ENCODE measurements at regions not wholly inside any gene's neighbourhood (a gene's known extent, or its start where the extent isn't known, plus 50 kb on each side); places are given as distances from the start of the nearest gene placed in this dataset.

DNA sequence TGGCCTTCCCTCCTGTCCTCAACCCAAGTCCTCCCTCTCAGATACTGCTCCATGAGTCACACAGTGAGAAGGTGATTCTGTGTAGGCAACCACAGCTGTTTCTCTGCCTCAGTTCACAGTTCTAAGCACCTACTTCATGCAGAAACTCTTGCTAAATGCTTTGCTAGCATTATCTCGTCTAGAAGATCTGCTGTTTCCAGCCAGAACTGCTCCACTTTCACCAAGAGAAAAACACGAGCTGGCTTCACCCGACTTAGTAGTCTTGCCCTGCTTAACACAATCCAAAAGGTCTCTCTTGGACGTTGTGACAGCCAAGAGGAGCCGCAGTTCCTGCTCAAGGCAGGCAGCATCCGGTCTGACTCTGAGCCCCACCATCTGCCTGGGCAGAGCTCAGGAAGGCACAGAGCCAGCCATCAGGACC is 272.1 kb downstream of the UACA start:
- DNase-seq (ENCODE audit: low spot score): no peak

DNA sequence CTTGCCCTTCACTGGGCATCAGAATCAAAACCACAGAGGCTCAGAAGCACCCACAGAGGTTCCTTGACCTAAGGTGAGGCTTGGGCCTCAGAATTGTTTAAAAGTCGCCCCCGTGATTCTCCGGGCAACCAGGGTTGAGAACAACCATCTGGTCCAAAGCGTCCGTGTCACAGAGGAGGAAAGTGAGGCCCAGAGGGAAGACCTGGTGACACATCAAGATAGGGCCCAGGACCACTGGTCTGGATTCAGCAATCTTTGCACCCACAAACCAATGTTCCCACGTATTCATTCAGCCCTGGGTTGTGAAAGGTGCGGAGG is 272.6 kb downstream of the UACA start:
- DNase-seq (ENCODE audit: low spot score): no peak

DNA sequence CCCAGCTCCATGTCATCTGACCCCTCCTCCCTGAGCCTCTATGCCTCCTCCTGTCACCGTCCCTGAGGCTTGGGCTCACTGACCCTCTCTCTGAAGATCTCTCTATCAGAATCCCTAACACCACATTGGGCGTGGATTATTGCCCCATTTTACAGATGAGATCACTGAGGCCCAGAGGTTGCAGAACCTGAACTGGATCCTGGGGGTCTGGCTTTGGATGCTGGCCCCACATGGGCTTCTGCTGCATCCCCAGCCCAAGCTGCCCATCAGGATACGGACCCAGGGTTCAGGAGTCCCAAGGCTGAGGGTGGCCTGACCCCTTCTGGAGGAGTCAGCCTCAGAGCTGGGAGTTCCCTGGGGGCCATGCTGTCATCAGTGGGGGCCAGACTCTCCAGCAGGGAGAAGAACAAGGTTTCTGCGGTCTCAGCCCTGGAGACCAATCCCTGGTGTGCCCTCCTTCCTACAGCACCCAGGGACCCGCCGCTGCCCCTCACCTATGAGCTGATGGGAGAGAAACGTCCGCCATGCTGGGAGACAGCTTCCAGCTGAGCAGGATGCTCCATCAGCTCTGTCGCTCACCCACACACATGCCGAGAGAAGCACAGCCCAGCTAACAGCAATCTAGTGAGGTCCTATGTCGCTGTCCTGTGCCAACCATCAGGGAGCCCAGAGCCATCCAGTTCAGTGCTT is 273.1 kb downstream of the UACA start:
- DNase-seq (ENCODE audit: low spot score): no peak

DNA sequence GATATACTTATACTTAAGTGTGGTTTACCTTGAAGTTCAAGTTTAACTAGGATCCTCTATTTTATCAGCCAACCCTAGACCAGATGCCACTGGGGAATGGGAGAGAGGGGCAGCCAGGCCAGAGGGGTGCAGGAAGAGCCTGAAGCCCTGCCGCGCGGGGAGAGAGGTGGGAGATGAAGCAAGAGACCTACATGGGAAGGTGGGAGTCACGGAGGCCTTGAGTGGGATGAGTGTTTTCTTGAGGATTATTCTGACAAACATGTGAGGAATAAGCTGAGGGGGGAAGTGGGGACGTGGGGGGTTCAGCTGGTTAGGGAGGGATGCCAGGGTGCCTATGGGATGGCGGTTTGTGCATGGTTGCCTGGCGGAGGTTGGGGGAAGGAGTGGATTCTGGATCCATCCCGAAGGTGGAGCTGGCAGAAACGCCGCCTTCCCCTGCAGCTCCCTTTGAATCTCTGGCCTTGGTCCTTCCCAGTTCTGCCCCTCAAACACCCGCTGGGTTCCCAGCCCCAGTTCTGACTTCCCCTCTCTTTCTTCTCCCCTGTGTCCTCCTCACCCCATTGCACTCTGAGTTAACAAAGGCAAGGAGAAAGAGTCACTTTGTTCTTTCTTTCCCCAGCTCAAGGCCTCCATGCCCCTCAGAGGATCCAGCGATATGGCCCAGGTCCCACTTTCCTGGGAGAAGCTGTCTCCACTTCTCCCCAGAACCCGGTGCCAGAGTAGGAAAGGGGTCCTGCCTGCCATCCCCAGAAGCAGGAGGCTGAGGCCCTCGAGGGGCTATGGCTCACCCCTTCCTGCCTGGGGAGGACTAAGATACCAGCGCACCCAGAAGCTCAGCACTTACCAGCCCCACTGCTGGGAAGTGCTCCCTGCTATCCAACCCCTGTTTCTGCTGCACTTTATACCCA is 274.2 kb downstream of the UACA start:
- DNase-seq (ENCODE audit: low spot score): no peak

DNA sequence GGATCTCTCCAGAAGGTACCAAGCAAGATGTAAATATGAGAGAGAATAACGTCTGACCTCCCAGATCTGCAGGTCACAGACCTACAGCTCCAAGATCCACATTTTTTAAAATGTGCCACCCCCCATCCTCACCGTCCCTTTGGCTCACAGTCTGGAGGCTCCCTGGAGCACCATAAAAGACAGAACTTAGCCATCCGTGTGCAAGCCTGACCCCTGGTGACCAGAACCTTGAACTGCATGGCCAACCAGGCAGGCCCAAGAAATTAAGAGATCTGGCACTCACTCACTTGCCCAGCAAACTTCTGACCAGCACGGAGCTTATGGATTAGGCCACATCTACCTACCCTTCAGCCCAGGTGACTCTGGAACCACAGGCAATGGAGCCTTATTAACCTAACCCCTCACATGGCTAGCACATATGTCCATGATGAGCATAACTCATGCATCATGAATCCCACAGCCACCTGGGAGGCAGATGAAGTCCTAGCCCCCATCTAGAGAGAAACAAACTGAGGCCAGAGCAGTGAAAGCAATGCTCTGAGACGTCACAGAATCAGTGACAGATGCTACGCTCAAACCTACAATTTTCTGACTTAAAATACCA is 275.3 kb downstream of the UACA start:
- peak; percentile 78 for DNase-seq (ENCODE audit: low spot score)

DNA sequence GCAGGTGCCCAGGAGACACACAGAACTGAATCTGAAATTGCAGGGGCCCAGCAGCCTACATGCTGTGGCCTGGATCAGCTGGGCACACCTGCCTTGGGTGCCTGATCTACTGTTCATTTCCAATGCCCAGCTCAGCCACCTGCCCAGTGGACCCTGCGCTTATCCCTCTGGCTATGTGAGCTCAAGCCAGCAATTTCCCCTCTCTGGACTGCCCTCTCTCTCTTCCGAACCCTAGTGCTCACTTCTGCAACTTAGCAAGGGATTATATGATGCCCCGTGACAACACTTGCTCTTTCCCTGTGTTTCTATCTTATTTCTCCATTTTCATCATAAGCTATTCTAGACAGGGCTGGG is 276.0 kb downstream of the UACA start:
- DNase-seq (ENCODE audit: low spot score): no peak

DNA sequence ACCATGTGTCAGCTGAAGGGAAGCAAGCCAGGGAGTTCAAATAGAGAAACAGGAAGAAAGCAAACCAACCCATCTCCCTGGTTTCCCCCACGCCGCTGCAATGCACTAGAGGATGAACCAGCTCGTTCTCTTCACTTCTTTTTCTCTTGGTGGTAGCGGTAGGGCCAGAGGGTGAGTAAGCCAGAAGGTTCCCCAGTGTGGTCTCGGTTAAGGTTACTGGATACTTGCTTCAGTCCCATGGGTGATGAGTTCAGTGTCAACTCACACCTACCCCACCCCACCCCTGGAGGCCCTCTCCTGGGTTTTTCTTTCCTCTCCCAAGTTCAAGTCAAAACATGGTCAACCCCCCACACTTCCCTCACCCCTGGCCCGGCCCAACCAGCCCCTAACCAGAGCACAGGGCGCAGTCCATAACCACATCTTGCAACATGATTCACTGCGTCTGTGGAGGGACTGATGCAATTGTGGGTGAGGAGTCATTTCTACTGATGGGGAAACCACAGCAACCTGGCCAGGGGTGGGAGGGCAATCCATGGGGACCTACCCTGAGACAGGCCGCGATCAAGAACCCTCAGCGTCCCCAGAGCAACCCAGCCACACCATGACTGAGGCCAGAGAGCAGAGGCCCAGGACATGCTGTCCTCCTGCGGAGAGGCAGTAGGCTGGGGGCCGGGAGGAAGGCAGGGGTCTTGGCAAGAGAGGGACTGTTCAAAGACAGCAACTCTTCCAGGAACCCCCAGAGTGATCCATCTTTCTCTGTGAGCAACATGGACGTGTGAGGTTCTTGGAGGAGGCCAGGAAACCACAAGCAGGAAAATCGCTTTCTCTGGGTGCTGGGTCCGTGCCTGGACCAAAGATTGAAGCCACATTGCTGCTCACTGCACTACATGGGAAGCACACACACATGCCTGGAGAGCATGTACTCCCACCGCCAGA is 276.6 kb downstream of the UACA start:
- DNase-seq (ENCODE audit: low spot score): peak; percentile 90

DNA sequence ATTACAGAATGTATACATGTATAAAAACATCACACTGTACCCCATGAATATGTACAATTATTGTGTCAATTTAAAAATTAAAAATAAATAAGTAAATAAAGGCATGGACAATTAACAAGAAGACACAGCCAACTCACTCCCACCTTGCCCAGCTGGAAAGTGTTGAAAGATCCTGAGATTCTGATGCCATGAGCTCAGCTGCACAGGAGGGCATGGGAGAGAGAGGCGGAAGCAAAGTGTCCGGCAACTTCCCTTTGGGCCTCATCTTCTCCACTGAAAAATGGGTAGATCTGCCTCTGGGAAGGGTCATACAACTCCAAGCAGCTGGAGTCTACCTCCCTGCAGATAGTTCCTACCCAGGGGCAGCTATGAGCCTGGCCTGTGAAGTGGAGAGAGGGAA is 277.3 kb downstream of the UACA start:
- DNase-seq (ENCODE audit: low spot score): no peak

DNA sequence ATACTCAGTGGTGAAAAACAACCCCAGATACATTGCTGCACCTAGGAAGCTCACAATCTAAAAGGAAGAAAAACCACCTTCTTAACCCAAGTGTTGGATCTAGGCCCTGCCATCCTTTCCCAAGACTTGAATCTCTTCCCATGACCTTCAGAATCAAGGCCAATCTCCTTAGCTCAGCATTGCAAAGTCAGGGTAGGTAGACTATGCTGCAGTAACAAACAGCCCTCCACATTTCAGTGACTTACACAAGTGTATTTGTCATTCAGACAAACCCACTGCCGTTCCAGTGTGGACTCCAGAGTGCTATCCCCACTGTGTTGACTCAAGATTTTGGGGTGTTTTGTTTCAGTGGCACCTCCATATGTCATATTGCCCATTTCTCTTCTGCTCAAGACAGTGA is 278.4 kb downstream of the UACA start:
- DNase-seq (ENCODE audit: low spot score): no peak

DNA sequence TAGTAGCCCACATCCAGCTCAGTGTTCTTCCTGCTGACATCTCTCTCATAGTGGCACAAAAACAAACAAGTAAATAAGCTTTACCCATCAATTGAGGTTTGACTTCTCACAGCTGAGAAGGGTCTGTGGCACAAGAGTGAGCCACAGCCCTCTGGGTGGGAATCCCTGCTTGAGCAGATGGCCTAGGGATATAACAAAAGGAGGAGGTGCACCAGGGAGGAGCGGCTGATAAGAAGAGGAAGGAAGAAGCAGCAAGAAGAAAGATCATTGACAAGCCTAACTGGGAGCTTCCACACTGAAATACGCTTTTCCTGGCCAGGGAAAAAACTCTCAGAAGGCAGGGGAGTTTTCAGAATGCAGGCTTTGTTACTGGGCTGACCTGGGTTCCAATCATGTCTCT is 279.8 kb downstream of the UACA start:
- no peak for DNase-seq (ENCODE audit: low spot score)

DNA sequence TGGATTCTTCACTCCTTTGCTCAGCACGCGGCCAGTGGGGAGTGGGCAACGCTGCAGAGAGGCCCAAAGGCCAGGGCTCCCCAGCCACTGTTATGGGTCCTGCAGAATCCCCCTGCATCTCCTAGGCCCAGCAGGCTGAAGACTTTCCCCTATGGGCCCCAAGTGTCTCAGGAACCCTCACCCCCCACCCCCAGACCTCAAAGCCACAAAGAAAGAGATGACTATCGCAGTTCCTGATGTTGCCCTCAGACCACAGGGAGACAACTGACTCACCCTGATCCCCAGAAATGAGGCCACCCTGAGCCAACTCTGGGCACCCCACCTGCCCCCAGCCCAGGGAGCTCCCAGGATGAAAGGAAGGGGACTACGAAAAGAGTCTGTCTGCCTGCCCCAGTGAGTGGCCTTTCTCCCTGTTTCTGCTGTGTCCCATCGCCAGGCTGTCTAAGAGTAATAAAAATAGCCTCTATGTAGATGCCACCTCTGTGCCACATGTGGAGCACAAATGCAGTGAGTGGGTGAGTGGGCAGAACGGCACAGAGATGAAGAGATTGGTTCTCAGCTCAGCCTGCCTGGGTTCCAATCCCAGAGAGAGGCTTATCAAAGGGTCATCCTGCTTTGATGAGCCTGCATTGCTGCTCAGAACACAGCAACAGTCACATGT is 283.0 kb downstream of the UACA start:
- DNase-seq (ENCODE audit: low spot score): no peak

DNA sequence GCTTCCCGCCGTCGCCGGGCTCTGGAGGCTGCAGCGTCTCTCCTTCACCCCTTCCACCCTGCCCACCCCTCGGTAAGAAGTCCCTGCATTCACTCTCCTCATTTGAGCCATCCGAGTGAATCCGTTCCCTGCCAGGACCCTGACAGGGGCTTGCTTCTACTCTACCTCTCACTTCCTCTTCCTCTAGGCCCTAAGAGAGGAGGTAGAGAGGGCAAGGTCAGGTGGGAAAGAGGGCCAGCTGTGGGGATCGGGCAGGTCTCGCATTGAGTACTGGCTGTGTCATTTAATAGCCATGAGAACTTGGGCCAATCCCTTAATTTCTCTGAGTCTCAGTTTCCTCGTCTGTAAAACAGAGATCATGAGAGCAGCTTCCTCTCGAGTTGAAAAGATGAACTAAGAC is 283.6 kb downstream of the UACA start:
- DNase-seq (ENCODE audit: low spot score): no peak

DNA sequence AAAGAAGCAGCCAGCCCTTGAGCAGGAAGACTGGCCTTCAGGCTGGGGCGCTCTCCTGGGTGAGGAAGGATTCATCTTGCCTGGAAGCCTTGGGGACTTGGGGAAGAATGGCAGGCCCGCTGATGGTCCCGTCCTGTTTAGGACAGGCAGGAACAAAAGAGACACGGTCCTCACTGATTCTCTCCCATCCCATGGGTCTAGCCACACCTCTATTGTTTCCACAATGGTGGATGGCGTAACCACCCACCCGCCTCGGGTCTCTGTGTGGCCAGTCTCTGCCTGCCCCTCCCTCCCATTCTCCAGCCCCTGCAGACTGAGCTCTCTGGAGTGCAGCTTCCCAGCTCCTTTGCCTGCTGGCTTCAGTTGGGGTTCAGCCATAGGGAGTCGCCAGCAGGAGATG is 284.3 kb downstream of the UACA start:
- no peak for DNase-seq (ENCODE audit: low spot score)

DNA sequence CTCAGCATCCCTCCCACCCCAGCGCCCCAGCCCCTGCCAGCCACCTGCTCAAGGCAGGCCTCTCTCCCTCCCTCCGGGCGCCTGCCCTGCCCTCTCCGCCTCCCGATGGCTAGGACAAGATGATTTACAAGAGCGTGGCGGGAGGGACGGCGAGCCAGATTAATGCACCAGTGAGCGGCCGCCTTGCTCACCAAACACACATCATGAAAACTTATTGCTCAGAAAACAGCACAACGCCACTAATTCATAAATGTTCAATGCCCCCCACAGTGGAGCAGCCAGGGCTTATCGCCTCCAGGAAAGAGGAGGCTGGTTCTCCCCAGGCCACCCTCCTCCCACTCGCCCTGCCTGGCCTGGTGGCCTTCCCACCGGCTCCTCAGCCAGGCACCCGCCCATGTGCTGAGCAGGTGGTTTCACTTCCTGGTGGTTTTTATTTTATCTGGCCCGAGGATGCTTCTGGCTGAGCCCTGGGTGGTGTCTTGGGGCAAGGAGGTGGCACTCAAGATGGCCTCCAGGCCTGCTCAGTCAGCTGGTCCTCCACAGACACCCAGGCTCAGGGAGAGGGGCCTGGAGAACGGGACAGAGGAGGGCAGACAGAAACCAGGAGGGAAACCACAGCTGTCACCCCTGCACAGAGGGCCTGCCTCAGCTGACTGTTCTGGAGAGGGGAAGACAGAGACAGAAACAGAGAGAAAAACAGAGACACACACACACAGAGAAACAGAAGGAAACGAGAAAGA is 284.9 kb downstream of the UACA start:
- no peak for DNase-seq (ENCODE audit: low spot score)

DNA sequence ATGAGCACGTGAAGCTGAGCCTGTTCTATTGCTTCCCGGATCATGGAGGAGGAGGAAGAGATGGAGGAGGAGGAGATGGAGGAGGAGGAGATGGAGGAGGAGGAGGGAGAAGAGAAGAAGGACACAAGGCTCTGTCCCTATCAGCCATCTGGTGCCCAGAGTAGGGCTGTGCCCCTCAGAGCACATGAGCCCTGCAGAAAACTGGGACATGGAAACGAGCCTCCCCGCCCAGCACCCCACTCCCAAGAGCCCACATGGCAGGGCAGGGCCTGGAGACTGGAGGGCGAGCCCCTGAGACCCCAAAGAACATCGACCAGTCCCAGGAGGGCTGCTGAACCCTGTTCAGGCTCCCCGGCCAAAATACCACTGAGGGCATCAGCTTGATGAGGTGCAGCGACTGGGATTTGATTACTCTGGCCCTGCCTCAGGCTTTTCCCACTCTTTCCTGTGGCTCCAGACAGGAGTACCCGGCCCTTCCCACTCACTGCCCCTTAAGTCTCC is 285.6 kb downstream of the UACA start:
- no peak for DNase-seq (ENCODE audit: low spot score)

DNA sequence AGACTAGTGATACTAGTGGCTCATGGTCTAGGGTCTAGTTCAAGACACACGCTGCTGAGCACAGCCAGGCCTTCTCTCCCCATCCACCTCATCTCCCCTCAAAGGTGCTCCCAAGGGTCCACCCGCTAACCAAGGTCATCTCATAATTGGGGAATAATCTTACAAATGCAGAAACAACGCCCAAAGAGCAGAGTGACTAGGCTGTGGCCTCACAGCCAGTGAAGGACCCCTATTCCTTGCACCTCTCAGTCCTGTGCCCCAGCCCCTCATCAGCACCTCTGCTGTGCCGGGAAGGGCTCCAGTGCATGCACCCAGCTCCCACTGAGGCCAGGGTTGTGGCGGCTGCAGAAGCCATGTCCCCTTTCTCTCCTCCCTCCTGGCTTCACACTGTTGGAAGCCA is 286.9 kb downstream of the UACA start:
- DNase-seq (ENCODE audit: low spot score): no peak

DNA sequence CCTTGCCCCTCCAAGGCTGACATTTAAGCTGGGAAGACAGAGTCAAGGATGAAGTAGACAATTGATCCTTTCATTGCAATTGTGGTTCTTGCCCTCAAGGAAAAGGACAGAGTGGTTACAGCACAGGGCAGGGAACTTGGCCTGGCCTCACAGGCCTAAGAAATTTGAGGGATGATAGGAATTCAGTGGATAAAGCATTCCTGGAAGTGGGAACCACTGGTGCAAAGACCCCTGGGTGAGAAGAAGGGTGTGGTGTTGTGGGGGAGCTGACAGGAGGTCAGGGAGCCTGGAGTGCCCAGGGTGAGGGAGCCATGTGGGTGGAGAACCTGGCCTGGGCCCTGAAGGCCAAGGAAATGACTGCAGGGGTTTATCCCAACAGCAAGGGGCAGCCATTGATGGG is 287.4 kb downstream of the UACA start:
- no peak for DNase-seq (ENCODE audit: low spot score)

DNA sequence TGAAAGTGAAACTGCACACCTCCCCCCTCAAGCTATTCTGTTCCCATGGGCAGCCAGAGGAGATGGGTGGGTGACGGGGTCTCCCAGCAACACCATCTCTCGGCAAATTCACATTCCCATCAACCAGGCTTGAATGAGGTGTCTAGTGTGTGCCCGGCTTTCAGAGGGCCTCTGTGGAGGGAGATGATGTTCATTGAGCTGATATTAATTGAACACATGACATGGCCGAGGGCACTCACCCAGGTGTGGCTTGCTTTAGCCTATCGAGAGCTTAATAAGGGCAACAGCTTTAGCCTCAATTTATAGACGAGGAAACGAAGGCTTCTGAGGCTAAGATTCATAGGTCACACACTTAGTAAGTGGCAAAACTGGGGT is 288.0 kb downstream of the UACA start:
- DNase-seq (ENCODE audit: low spot score): no peak

DNA sequence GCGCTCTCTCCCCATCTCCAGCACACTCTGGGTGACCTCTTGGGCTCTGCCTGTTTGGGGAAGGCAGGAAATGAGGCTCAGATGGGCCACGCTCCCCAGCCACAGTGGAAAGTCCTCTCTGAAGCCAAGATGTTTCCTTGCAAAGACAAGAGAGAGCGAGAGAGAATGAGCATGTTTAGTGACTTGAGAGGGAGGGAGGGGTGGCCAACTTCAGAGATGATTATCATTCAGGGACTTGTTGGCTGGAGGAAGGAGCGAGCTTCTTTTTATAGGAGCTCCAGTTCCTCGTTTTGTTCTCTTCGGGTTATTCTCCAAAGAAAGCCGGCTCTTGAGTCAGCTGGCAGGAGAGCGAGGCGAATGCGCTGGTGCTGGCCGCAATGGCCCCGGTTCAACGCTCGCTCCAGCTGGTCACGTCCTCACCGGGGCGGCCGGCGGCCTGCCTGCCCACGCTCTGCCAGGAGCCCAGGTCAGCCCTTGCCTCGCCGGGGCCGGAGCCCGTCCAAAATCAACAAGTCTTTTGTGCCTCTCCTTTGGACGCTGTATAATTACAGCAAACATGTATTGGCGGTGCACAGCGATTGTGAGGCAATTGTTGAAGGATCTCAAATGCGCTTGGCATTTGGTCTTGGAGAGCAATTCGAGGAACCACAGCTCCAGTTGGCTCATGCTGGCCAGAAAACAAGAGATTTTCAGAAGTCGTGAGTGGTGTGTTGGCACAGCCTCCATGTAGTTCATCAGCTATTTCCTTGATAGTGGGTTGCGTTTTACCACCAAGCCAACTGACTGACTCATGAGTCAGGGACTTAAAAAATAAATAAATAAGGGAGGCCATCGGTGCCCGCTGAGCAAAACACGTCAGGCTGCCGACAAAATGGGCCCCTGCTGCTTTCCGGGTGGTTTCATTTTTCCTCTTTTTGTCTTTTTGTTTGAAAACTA is 288.6 kb downstream of the UACA start:
- DNase-seq (ENCODE audit: low spot score): peak; percentile 89
